Pancreas (tissue), 10 donors: ENCODE measurements at regions not wholly inside any gene's neighbourhood (a gene's known extent, or its start where the extent isn't known, plus 50 kb on each side); places are given as distances from the start of the nearest gene placed in this dataset.

Experiments
- ATAC-seq, 4 donors: fragments of 200-7000 bp; cut with Tn5 transposase; one replicate each; pipeline versions ENCODE4 v1.8.0 to v1.9.1; 2020; ENCODE audit warnings: mild to moderate bottlenecking in 4 of 4, moderate library complexity in 4 of 4
- DNase-seq, 6 donors: peaks; one replicate each; pipeline ENCODE4 v3.0.0-alpha.2; 2020
- FAIRE-seq: peaks from 2 replicates; lab custom pipeline; 2012; peaks lifted over from hg19 to GRCh38; lab: Jason Lieb, UNC
- H3K27ac ChIP-seq, 4 donors: fragments of 200-600 bp; sonication (generic); 1 replicate in 3 of 4; 2 replicates in 1 of 4; pipeline versions ENCODE4 v1.5.0 to v1.8.0; 2020
- H3K27me3 ChIP-seq, 4 donors: fragments of 200-600 bp; one replicate each; pipeline ENCODE4 v1.8.0; 2021
- H3K36me3 ChIP-seq, 3 donors: fragments of 200-600 bp; sonication (generic) in 1 of 3; one replicate each; pipeline versions ENCODE4 v1.5.0 to v1.8.0; 2020 to 2021
- H3K4me1 ChIP-seq, 3 donors: fragments of 200-600 bp; one replicate each; pipeline ENCODE4 v1.8.0; 2021
- H3K4me3 ChIP-seq, 4 donors: fragments of 200-600 bp; sonication (generic) in 2 of 4; one replicate each; pipeline versions ENCODE4 v1.5.0 to v1.8.0; 2020 to 2021
- H3K9me3 ChIP-seq, 4 donors: fragments of 200-600 bp; one replicate each; pipeline ENCODE4 v1.8.0; 2021
- WGBS, 2 donors: extraction: QIAGEN DNeasy Blood & Tissue Kit; methylation state at CpG; one replicate each; pipeline ENCODE4 v1.1.7; 2013; 5-methylcytosine and 5-hydroxymethylcytosine counted together
- intact Hi-C, 3 donors: fragments of 100-400 bp; cut with DNase I; formaldehyde crosslinking; loops; one replicate each; pipeline versions ENCODE4 v1.11.1 to v1.14.2; 2022
- TF ChIP-seq, protein P1 (sequence below), 4 donors: fragments of 200-600 bp; sonication (generic) in 3 of 4; IDR thresholded peaks; one replicate each; pipeline versions ENCODE4 v1.5.0 to v1.8.0; 2021; ENCODE audit warnings: antibody characterized with exemption in 4 of 4
- donor health status: healthy with polysubstance abuse.
- donor health status: DM: no; HTN: no; CAD: no; lungs with moderate emphysema.
- donor health status: DM: no; HTN: no; CAD: no.
- donor health status: control.
- donor health status: control.
- donor health status: Bipolar disorder and iron deficiency.
- donor health status: DM: yes; HTN: yes; CAD: no.
- donor health status: DM: no; HTN: no; CAD: no.
- donor health status: DM: no; HTN: no; CAD: no.
- donor health status: DM: yes; HTN: yes; CAD: no.

DNA sequence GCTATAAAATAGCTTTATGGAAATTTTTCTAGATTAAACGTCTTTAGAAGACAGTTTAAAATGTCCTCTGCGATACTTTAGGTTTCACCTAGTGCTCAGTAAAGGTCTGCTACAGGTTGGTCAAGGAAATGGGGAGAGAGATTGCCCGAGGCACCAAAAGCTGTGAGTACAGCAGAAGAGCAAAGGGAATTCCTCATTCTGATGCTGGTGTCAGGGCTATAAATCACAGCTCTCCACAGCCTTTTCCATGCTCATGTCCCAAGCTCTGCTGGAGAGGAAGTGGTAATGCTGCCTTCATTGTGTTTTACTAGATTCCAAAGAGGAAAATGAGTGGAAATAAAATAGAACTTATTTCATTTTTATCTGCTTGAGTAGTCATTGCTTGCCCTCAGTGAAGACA is 2060.4 kb downstream of the ARAP2 start:
- H3K27me3 ChIP-seq: no peaks in the 10 kb centered on the region
- no peak overlapping the region for H3K4me3 ChIP-seq
- TF ChIP-seq, protein P1, sequence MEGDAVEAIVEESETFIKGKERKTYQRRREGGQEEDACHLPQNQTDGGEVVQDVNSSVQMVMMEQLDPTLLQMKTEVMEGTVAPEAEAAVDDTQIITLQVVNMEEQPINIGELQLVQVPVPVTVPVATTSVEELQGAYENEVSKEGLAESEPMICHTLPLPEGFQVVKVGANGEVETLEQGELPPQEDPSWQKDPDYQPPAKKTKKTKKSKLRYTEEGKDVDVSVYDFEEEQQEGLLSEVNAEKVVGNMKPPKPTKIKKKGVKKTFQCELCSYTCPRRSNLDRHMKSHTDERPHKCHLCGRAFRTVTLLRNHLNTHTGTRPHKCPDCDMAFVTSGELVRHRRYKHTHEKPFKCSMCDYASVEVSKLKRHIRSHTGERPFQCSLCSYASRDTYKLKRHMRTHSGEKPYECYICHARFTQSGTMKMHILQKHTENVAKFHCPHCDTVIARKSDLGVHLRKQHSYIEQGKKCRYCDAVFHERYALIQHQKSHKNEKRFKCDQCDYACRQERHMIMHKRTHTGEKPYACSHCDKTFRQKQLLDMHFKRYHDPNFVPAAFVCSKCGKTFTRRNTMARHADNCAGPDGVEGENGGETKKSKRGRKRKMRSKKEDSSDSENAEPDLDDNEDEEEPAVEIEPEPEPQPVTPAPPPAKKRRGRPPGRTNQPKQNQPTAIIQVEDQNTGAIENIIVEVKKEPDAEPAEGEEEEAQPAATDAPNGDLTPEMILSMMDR (IDR thresholded peaks at IDR 0.05): no peak
- H3K9me3 ChIP-seq: no peaks in the 10 kb centered on the region
- ATAC-seq: no peak
- no peaks in the 10 kb centered on the region for H3K36me3 ChIP-seq
- intact Hi-C loops: no loop called here
- H3K4me1 ChIP-seq: no peaks in the 10 kb centered on the region
- no peak for FAIRE-seq
- WGBS, 2 donors: 51 to 55% methylated on average over 3 of the region's 3 CpGs
- no peak overlapping the region for H3K27ac ChIP-seq
- DNase-seq: no peak

GRCh38 chr4:34187056-34187455 is 2057.3 kb downstream of the ARAP2 start:
- FAIRE-seq (no peak), DNase-seq (no peak), ATAC-seq (no peak)
- H3K9me3 ChIP-seq: no peaks in the 10 kb centered on the region
- H3K4me3 ChIP-seq: no peak overlapping the region
- H3K4me1 ChIP-seq: no peaks in the 10 kb centered on the region
- H3K27me3 ChIP-seq: no peaks in the 10 kb centered on the region
- H3K27ac ChIP-seq: no peak overlapping the region
- H3K36me3 ChIP-seq: no peaks in the 10 kb centered on the region
- 82 to 91% methylated on average over 1 of the region's 1 CpG for WGBS, 2 donors
- TF ChIP-seq, protein P1 (IDR thresholded peaks at IDR 0.05): no peak
- intact Hi-C loops: no loop called here

DNA sequence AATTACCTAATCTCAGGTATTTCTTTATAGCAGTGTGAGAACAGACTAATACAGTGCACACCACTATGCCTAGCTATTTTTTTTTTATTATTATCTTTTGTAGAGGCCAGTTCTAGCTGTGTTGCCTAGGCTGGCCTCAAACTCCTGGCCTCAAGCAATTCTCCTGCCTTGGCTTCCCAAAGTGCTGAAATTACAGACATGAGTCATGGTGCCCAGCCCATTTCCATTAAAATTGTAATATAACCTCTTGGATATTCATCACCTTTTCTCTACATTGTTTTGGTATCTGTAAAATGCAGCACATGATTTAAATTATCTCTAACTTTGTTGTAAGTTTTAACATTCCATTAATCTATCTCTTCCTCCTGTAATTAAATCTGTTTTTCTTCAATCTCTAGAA is 2052.9 kb downstream of the ARAP2 start:
- Histone ChIP-seq H3K9me3 (no peaks in the 10 kb centered on the region), H3K4me3 (no peak overlapping the region), H3K36me3 (no peaks in the 10 kb centered on the region), H3K27me3 (peaks cover 0 to 4% (median 0%) of the 10 kb centered on the region in 4 donors), H3K27ac (no peak overlapping the region), H3K4me1 (no peaks in the 10 kb centered on the region)
- no peak for ATAC-seq
- no peak for DNase-seq
- intact Hi-C loops: no loop called here
- no peak for FAIRE-seq
- TF ChIP-seq, protein P1 (IDR thresholded peaks at IDR 0.05): no peak

DNA sequence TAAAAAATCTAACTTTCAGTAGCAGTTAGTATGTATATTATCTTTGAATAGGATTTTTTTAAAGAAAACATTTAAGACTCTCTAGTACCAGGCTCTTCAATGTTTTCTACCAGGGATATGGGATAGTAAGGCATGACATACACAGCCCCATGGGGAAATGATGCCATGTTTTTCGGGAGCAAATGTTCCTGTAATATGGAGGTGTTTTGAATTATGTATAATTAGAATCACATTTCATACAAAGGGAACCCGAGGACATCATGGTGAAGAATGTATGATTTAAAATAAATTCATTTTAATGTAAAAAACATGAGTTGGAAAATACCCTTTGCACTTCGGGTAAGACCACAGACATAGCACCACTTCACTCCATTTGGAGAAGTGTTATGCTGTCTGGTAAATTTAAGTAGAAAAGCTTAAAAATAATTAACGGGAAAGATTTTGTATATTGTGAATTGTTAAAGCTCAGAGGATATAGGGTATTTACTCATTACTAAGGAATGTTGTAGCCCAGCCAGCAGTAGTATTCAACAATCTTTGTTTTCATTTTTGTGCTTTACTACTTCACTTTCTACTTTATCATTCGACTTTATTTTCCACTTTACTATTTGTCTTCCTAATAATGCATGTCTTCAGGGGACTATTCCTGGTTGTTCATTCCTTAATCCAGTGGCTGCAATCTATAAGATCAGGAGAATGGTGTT is 2050.7 kb downstream of the ARAP2 start:
- intact Hi-C loops: no loop called here
- TF ChIP-seq, protein P1 (IDR thresholded peaks at IDR 0.05): no peak
- no peak for DNase-seq
- 47 to 59% methylated on average over 5 of the region's 5 CpGs for whole genome bisulfite sequencing, 2 donors
- no peak for ATAC-seq
- peaks cover 0 to 4% (median 0%) of the 10 kb centered on the region in 4 donors for H3K27me3 ChIP-seq
- no peaks in the 10 kb centered on the region for H3K9me3 ChIP-seq
- H3K4me1 ChIP-seq: no peaks in the 10 kb centered on the region
- no peak for FAIRE-seq
- H3K36me3 ChIP-seq: no peaks in the 10 kb centered on the region
- H3K27ac ChIP-seq: no peak overlapping the region
- no peak overlapping the region for H3K4me3 ChIP-seq

- no peak for FAIRE-seq
- TF ChIP-seq, protein P1 (IDR thresholded peaks at IDR 0.05): no peak
Observed at GRCh38 chr4:34194585-34194984, 2049.7 kb downstream of the ARAP2 start.

More at GRCh38 chr4:34194585-34194984, 2049.7 kb downstream of the ARAP2 start:
- no peak for ATAC-seq
- Histone ChIP-seq H3K36me3 (no peaks in the 10 kb centered on the region), H3K27ac (no peak overlapping the region), H3K4me1 (no peaks in the 10 kb centered on the region), H3K9me3 (no peaks in the 10 kb centered on the region), H3K4me3 (no peak overlapping the region), H3K27me3 (peaks cover 0 to 4% (median 0%) of the 10 kb centered on the region in 4 donors)
- no peak for DNase-seq
- intact Hi-C loops: no loop called here
- WGBS, 2 donors: 65 to 76% methylated on average over 2 of the region's 2 CpGs
